Astrocyte of the cerebellum (primary cell): ENCODE measurements at regions not wholly inside any gene's neighbourhood (a gene's known extent, or its start where the extent isn't known, plus 50 kb on each side); places are given as distances from the start of the nearest gene placed in this dataset.

Experiments used
- DNase-seq: peaks from one replicate; pipeline ENCODE4 v3.0.0-alpha.2; 2011; ENCODE audit warnings: low read depth
- H3K4me3 ChIP-seq: 2 replicates; pipeline ENCODE4 v1.5.1; 2011; ENCODE audit warnings: mild to moderate bottlenecking, low read depth, low read length, moderate library complexity
- CTCF ChIP-seq: IDR thresholded peaks from 2 replicates; pipeline ENCODE4 v1.5.1; 2012; ENCODE audit warnings: low read length, low read depth, moderate library complexity, mild to moderate bottlenecking; ENCODE audit errors: missing control alignments
- in situ Hi-C: cut with HindIII; loops from 2 replicates; pipeline ENCODE4 v1.10.0; 2017; ENCODE audit warnings: low sequenced_read_pairs

GRCh38 chr2:164439885-164440284 is 181.4 kb downstream of the GRB14 start:
- no peak for TF ChIP-seq CTCF
- no peak for DNase-seq
- in situ Hi-C loops, result no loop called here
- no peak overlapping the region for H3K4me3 ChIP-seq

DNA sequence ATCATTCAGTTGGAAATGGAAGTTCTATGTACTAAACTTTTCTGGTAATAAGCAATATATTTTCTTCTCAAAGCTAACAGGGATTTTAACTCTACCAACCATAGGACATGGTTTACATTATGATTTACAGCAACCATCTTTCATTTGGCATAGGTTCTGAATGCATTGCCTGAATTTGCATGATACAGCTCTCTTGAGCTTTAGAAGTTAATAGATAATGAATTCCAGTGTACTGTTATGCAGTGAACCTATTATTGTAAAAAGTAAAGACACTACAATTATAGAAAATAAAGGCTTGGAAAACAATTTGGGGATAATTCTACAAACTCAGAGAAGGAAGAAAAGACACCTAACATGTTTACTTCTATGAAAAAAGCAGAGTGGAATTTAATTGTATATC is 182.0 kb downstream of the GRB14 start:
- H3K4me3 ChIP-seq, result no peak overlapping the region
- no peak for DNase-seq
- in situ Hi-C loops, result no loop called here
- no peak for TF ChIP-seq CTCF

DNA sequence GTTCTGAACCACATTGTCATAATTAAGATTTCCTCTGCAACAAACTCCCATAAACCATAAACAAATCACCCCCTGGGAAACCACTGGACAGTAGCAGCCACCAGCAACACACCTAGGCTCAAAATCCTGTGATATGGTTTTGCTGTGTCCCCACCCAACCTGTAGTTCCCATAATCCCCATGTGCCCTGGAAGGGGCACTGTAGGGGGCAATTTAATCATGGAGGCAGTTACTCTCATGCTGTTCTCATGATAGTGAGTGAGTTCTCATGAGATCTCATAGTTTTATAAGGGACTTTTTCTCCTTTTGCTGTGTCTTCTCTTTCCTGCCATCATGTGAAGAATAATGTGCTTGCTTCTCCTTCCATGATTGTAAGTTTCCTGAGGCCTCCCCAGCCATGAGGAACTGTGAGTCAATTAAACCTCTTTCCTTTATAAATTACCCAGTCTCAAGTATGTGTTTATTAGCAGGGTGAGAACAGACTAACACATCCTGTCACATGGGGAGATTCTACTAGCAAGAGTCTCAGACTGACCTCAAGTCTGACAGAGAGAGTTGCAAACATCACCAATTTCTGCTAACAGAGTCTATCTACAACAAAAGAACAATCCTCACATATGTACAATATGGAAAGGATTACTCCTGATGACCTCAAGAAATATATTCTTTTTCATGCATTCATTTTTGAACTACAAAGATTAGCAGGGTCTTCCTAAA is 182.6 kb downstream of the GRB14 start:
- in situ Hi-C loops, result no loop called here
- DNase-seq, result no peak
- no peak overlapping the region for H3K4me3 ChIP-seq
- TF ChIP-seq CTCF, result no peak

- TF ChIP-seq CTCF, result no peak
- H3K4me3 ChIP-seq, result no peak overlapping the region
- in situ Hi-C loops, result no loop called here
- DNase-seq, result no peak
Measured at GRCh38 chr2:164436131-164436530, 185.2 kb downstream of the GRB14 start.

DNA sequence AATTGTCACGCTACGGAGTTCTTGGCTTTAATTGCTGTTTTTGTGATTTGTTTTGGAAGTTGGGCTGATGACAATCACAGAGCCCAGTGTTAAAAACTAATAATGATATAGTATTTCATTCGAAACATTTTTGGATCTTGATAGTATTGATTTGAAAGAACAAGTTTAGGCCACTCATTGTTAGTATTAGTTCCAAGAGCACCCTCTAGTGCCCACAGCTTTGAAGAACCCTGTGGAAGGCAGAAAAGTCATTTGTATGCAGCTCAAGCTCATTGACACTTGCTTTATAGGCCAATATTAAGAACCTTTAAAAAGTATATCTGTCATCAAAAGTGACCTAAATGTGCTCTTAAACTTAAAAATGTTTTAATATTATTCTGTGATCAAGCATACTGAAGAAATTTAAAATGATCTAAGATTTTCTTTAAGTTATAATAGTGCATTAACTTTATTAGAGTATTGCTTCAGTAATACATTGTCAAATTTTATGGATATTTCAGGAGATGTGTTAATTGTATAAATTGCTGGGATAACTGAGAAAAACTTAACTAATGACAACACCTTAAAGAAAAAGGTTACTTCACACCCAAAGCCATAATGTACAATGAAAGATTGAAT is 191.0 kb downstream of the GRB14 start:
- DNase-seq, result peak; percentile 61
- peak; percentile 77 for TF ChIP-seq CTCF
- H3K4me3 ChIP-seq, result no peak overlapping the region
- in situ Hi-C loops, result no loop called here

DNA sequence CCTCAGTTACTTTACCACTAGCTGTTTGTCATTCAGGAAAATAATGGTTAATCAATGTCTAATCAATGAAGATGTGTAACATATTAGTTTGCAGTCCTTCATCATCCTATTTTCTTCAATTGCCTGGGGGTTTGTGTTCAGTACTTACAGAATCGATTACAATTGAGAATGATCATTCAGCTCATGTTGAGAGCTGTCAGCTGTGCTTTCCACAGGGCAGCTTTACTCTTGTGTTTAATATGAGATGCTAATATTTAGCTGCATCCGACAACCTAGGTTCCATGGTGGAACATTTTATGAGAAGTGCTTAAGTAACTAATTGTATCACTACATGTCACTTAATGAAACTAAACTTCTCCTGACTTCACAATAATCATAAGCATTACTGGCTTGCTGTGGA is 191.9 kb downstream of the GRB14 start:
- in situ Hi-C loops, result no loop called here
- no peak overlapping the region for H3K4me3 ChIP-seq
- no peak for TF ChIP-seq CTCF
- DNase-seq, result no peak
